Bronchial epithelial cell (primary cell): ENCODE measurements at regions not wholly inside any gene's neighbourhood (a gene's known extent, or its start where the extent isn't known, plus 50 kb on each side); places are given as distances from the start of the nearest gene placed in this dataset.

ENCODE experiments used
- DNase-seq: peaks from one replicate; pipeline ENCODE4 v3.0.0-alpha.2; 2010; ENCODE audit warnings: low read depth
- FAIRE-seq: peaks from 2 replicates; lab custom pipeline; 2011; peaks lifted over from hg19 to GRCh38; lab: Jason Lieb, UNC
- H3K27me3 ChIP-seq: 2 replicates; pipeline ENCODE4 v1.5.1; 2011; ENCODE audit warnings: low read length; ENCODE audit not compliant: control insufficient read depth, insufficient read depth
- H3K36me3 ChIP-seq: 2 replicates; pipeline ENCODE4 v1.5.1; 2011; ENCODE audit warnings: low read length; ENCODE audit not compliant: control insufficient read depth, insufficient read depth
- H3K4me3 ChIP-seq: 2 replicates; pipeline ENCODE4 v1.5.1; 2011; ENCODE audit warnings: mild to moderate bottlenecking, low read depth, low read length, control low read depth
- CTCF ChIP-seq: IDR thresholded peaks from 2 replicates; pipeline ENCODE4 v1.5.1; 2011; ENCODE audit warnings: mild to moderate bottlenecking, moderate library complexity, low read length, control low read depth, inconsistent platforms; ENCODE audit not compliant: insufficient read depth, severe bottlenecking

- TF ChIP-seq CTCF = no peak
- FAIRE-seq = no peak
- no peaks in the 10 kb centered on the region for H3K36me3 ChIP-seq
- no peaks in the 10 kb centered on the region for H3K27me3 ChIP-seq
- H3K4me3 ChIP-seq = no peak overlapping the region
- no peak for DNase-seq
Observed at GRCh38 chr6:147075381-147075780, 128.8 kb upstream of the STXBP5 start.

GRCh38 chr6:147077251-147077650 lies 127.0 kb upstream of the STXBP5 start:
- H3K36me3 ChIP-seq = no peaks in the 10 kb centered on the region
- FAIRE-seq = no peak
- DNase-seq = no peak
- H3K4me3 ChIP-seq = no peak overlapping the region
- TF ChIP-seq CTCF = no peak
- no peaks in the 10 kb centered on the region for H3K27me3 ChIP-seq

- Histone ChIP-seq H3K36me3 (no peaks in the 10 kb centered on the region), H3K4me3 (no peak overlapping the region), H3K27me3 (no peaks in the 10 kb centered on the region)
- DNase-seq (no peak), FAIRE-seq (no peak)
- TF ChIP-seq CTCF = no peak
Observed at GRCh38 chr6:147078106-147078505, 126.1 kb upstream of the STXBP5 start.

GRCh38 chr6:147078602-147079001 lies 125.6 kb upstream of the STXBP5 start:
- H3K27me3 ChIP-seq = no peaks in the 10 kb centered on the region
- H3K4me3 ChIP-seq = no peak overlapping the region
- no peaks in the 10 kb centered on the region for H3K36me3 ChIP-seq
- DNase-seq = no peak
- FAIRE-seq = no peak
- no peak for TF ChIP-seq CTCF

- FAIRE-seq = peak; percentile 28
- Histone ChIP-seq H3K27me3 (no peaks in the 10 kb centered on the region), H3K36me3 (no peaks in the 10 kb centered on the region), H3K4me3 (no peak overlapping the region)
- TF ChIP-seq CTCF = no peak
- no peak for DNase-seq
Observed at GRCh38 chr6:147080225-147080624, 124.0 kb upstream of the STXBP5 start.

GRCh38 chr6:147081076-147081609 lies 123.1 kb upstream of the STXBP5 start:
- no peak for TF ChIP-seq CTCF
- DNase-seq = peak; percentile 93
- no peak for FAIRE-seq
- no peaks in the 10 kb centered on the region for H3K27me3 ChIP-seq
- no peak overlapping the region for H3K4me3 ChIP-seq
- no peaks in the 10 kb centered on the region for H3K36me3 ChIP-seq
